Adipocyte (in vitro differentiated cells): ENCODE measurements at regions not wholly inside any gene's neighbourhood (a gene's known extent, or its start where the extent isn't known, plus 50 kb on each side); places are given as distances from the start of the nearest gene placed in this dataset.

Experiments used
- DNase-seq: peaks from one replicate; pipeline ENCODE4 v3.0.0-alpha.2; 2015; ENCODE audit warnings: low read depth
- H3K27me3 ChIP-seq: replicated peaks from 2 replicates; pipeline ENCODE4 v1.7.0; 2013; ENCODE audit warnings: mild to moderate bottlenecking, low read length, moderate library complexity; ENCODE audit not compliant: control insufficient read depth, insufficient read depth
- H3K36me3 ChIP-seq: 2 replicates; pipeline ENCODE4 v1.7.0; 2013; ENCODE audit warnings: low read length, mild to moderate bottlenecking, moderate library complexity; ENCODE audit not compliant: control insufficient read depth, insufficient read depth, severe bottlenecking
- H3K4me1 ChIP-seq: 2 replicates; pipeline ENCODE4 v1.7.0; 2013; ENCODE audit warnings: mild to moderate bottlenecking, low read length, moderate library complexity; ENCODE audit not compliant: control insufficient read depth, insufficient read depth
- H3K4me3 ChIP-seq: 2 replicates; pipeline ENCODE4 v1.7.0; 2013; ENCODE audit warnings: mild to moderate bottlenecking, low read length, moderate library complexity
- H3K9ac ChIP-seq: 2 replicates; pipeline ENCODE4 v1.7.0; 2013; ENCODE audit warnings: mild to moderate bottlenecking, low read length, moderate library complexity
- H3K9me3 ChIP-seq: 2 replicates; pipeline ENCODE4 v1.7.0; 2013; ENCODE audit warnings: mild to moderate bottlenecking, low read length, moderate library complexity; ENCODE audit not compliant: control insufficient read depth

GRCh38 chr15:69830430-69830829, 267.3 kb downstream of the TLE3 start:
- Histone ChIP-seq H3K36me3 (no peaks in the 10 kb centered on the region), H3K27me3 (peaks cover 37% of the 10 kb centered on the region), H3K4me1 (peaks cover 3% of the 10 kb centered on the region), H3K9ac (no peak overlapping the region), H3K9me3 (no peaks in the 10 kb centered on the region), H3K4me3 (no peak overlapping the region)
- DNase-seq, result no peak

GRCh38 chr15:69830876-69831275, 266.8 kb downstream of the TLE3 start:
- Histone ChIP-seq H3K4me1 (peaks cover 3% of the 10 kb centered on the region), H3K4me3 (no peak overlapping the region), H3K36me3 (no peaks in the 10 kb centered on the region), H3K27me3 (peaks cover 41% of the 10 kb centered on the region), H3K9ac (no peak overlapping the region), H3K9me3 (no peaks in the 10 kb centered on the region)
- DNase-seq, result no peak

DNA sequence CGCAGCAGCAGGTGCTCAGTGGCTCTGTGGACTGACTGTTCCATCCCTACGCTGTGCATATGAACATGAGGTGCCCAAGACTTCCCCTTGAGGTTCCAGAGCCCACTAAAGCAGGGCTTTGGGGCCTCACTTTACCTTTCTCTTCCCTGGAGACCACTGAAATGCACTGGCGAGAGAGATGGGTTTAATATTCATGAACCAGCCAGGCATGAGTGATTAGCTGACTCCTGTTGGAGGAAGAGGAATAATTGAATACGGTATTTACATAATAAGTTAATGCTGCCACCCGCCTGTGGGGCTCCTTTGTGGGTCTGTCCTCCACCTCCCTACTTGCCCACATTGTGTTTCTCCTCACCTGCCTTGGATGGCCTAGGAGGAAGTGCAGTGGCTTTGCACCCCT, 263.4 kb downstream of the TLE3 start:
- Histone ChIP-seq H3K36me3 (no peaks in the 10 kb centered on the region), H3K4me3 (no peak overlapping the region), H3K4me1 (no peaks in the 10 kb centered on the region), H3K9me3 (no peaks in the 10 kb centered on the region), H3K9ac (no peak overlapping the region), H3K27me3 (peaks cover 52% of the 10 kb centered on the region)
- no peak for DNase-seq

- peaks cover 52% of the 10 kb centered on the region for H3K27me3 ChIP-seq
- H3K9ac ChIP-seq, result no peak overlapping the region
- H3K4me3 ChIP-seq, result no peak overlapping the region
- peak; percentile 61 for DNase-seq
- H3K9me3 ChIP-seq, result no peaks in the 10 kb centered on the region
- H3K4me1 ChIP-seq, result no peaks in the 10 kb centered on the region
- H3K36me3 ChIP-seq, result no peaks in the 10 kb centered on the region
These were observed 263.0 kb downstream of the TLE3 start for GRCh38 chr15:69834761-69835160.

- no peaks in the 10 kb centered on the region for H3K4me1 ChIP-seq
- no peaks in the 10 kb centered on the region for H3K9me3 ChIP-seq
- no peak overlapping the region for H3K4me3 ChIP-seq
- H3K36me3 ChIP-seq, result no peaks in the 10 kb centered on the region
- peaks cover 55% of the 10 kb centered on the region for H3K27me3 ChIP-seq
- no peak for DNase-seq
- H3K9ac ChIP-seq, result no peak overlapping the region
These were observed 261.7 kb downstream of the TLE3 start for GRCh38 chr15:69836048-69836447.

DNA sequence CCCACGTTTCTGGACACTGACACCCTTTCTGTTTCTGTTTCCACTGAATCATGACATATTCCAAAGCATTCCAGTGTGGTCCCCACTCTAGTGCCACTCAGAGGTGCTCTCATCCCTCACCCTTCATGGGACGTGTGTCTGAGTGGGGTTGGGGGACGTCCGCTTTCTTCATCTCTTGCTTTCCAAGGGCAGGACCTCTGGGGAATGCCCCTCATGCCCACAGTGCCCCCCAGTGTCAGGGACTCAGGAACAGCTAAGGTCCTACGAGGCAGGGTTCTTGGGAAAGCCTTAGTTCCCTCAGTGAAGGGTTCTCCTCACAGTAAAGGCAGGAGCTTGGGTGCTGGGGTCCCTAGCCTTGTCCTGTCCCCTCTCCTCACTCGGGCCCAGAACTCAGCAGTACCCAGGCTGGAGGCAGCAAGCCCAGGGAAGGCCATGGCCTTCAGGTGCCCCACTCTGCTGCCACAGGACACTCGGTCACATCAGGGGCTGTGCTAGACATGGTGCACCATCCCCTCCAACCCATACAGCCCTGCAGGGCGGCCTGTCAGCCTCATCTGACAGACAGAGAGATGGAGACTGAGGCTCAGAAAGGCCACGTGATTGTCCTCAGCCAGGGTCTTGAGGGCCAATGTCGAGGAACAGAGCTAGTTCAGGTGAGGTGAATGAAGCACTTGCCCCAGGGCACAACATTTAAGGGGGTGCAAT, 261.0 kb downstream of the TLE3 start:
- no peak overlapping the region for H3K4me3 ChIP-seq
- peaks cover 57% of the 10 kb centered on the region for H3K27me3 ChIP-seq
- no peaks in the 10 kb centered on the region for H3K9me3 ChIP-seq
- no peak overlapping the region for H3K9ac ChIP-seq
- H3K36me3 ChIP-seq, result no peaks in the 10 kb centered on the region
- H3K4me1 ChIP-seq, result no peaks in the 10 kb centered on the region
- DNase-seq, result no peak

GRCh38 chr15:69838338-69838737, 259.4 kb downstream of the TLE3 start:
- no peak overlapping the region for H3K9ac ChIP-seq
- no peaks in the 10 kb centered on the region for H3K36me3 ChIP-seq
- H3K27me3 ChIP-seq, result peaks cover 61% of the 10 kb centered on the region
- no peak overlapping the region for H3K4me3 ChIP-seq
- no peaks in the 10 kb centered on the region for H3K9me3 ChIP-seq
- H3K4me1 ChIP-seq, result no peaks in the 10 kb centered on the region
- no peak for DNase-seq

DNA sequence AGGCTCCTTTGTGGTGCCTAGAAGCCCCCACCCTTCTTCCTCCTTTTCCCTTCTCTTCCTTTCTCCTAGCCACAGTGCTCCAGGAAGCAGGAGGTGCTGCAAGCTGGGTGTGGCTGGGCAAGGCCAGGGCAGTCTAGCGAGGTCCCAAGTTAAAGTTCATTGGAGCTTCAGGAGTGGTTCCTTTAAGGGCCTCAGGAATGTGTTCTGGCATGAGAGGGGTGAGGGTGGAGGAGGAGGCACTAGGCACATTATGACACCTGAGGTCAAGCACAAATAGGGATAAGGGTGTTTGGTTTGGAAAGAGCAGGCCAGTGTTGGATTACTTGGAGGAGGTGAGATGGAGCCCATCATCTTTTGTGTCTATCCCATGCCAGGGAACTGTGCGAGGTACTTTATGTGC, 258.7 kb downstream of the TLE3 start:
- no peaks in the 10 kb centered on the region for H3K9me3 ChIP-seq
- no peaks in the 10 kb centered on the region for H3K4me1 ChIP-seq
- no peak for DNase-seq
- no peak overlapping the region for H3K4me3 ChIP-seq
- peaks cover 60% of the 10 kb centered on the region for H3K27me3 ChIP-seq
- no peak overlapping the region for H3K9ac ChIP-seq
- no peaks in the 10 kb centered on the region for H3K36me3 ChIP-seq

- Histone ChIP-seq H3K9me3 (no peaks in the 10 kb centered on the region), H3K9ac (no peak overlapping the region), H3K36me3 (no peaks in the 10 kb centered on the region), H3K4me3 (no peak overlapping the region), H3K27me3 (peaks cover 60% of the 10 kb centered on the region), H3K4me1 (no peaks in the 10 kb centered on the region)
- no peak for DNase-seq
These were observed 256.4 kb downstream of the TLE3 start for GRCh38 chr15:69841113-69841828.

DNA sequence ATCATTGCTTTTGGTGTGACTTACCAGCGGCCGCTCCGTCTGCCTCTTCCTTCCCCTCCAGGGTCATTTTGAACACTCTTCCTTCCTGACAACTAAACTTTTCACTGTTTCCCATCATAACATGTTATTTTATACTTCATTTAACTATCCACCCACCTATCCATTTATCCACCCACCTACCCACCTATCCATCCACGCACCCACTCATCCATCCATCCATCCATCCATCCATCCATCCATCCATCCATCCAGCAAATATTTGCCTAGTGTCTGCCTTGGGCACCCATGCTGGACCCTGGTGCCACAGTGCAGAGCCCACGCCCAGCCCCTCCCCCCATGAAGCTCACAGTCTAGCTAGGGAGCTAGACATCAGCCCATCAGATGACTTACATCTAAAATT, 254.9 kb downstream of the TLE3 start:
- no peak for DNase-seq
- Histone ChIP-seq H3K4me3 (no peak overlapping the region), H3K4me1 (no peaks in the 10 kb centered on the region), H3K27me3 (peaks cover 56% of the 10 kb centered on the region), H3K9me3 (peaks cover 8% of the 10 kb centered on the region), H3K36me3 (no peaks in the 10 kb centered on the region), H3K9ac (no peak overlapping the region)

GRCh38 chr15:69843276-69843899, 254.3 kb downstream of the TLE3 start:
- no peak overlapping the region for H3K4me3 ChIP-seq
- peaks cover 54% of the 10 kb centered on the region for H3K27me3 ChIP-seq
- no peaks in the 10 kb centered on the region for H3K4me1 ChIP-seq
- H3K36me3 ChIP-seq, result no peaks in the 10 kb centered on the region
- H3K9ac ChIP-seq, result no peak overlapping the region
- no peak for DNase-seq
- peaks cover 8% of the 10 kb centered on the region for H3K9me3 ChIP-seq
